ENCODE measurements at regions not wholly inside any gene's neighbourhood (a gene's known extent, or its start where the extent isn't known, plus 50 kb on each side); places are given as distances from the start of the nearest gene placed in this dataset.

GRCh38 chr6:119552021-119552420 is 202.5 kb upstream of the MAN1A1 start:
- no peak overlapping the region for H3K27ac ChIP-seq (ENCODE audit: low read depth)
- peaks cover 15% of the 10 kb centered on the region for H3K36me3 Mint-ChIP-seq (ENCODE audit: low read depth)

More at GRCh38 chr6:119552021-119552420, 202.5 kb upstream of the MAN1A1 start:
- Histone ChIP-seq H3K36me3 (ENCODE audit: insufficient read depth) (peaks cover 4% of the 10 kb centered on the region; the same call in 1 of the 2 replicates), H3K9me2 (ENCODE audit: insufficient read depth) (peaks cover 3% of the 10 kb centered on the region; the same call in 1 of the 2 replicates), H2AFZ (no peak overlapping the region), H3K4me3 (no peak overlapping the region), H3K4me2 (no peak overlapping the region), H3K27me3 (ENCODE audit: insufficient read depth) (no peaks in the 10 kb centered on the region), H4K20me1 (replicated peaks; ENCODE audit: insufficient read depth) (no peaks in the 10 kb centered on the region), H3K4me1 (ENCODE audit: insufficient read depth) (0 out of 2 replicates have a peak, but pooled peaks cover 1% of the 10 kb centered on the region), H3F3A (replicated peaks; ENCODE audit: low read depth) (no peaks in the 10 kb centered on the region), H3K79me2 (replicated peaks; ENCODE audit: insufficient read depth) (no peaks in the 10 kb centered on the region)
- Mint-ChIP-seq H3K4me3 (no peak overlapping the region), H3K4me1 (peaks cover 7% of the 10 kb centered on the region), H3K9me3 (peaks cover 17% of the 10 kb centered on the region), H3K27ac (no peak overlapping the region), H3K27me3 (ENCODE audit: insufficient read depth, low read depth, poor library complexity) (no peaks in the 10 kb centered on the region)
- DNase-seq (ENCODE audit: low spot score) (no peak), ATAC-seq (no peak)
- no peak for TF ChIP-seq ZNF114 (CRISPR knock-in tag; IDR thresholded peaks at IDR 0.05)
- TF ChIP-seq, protein P1, sequence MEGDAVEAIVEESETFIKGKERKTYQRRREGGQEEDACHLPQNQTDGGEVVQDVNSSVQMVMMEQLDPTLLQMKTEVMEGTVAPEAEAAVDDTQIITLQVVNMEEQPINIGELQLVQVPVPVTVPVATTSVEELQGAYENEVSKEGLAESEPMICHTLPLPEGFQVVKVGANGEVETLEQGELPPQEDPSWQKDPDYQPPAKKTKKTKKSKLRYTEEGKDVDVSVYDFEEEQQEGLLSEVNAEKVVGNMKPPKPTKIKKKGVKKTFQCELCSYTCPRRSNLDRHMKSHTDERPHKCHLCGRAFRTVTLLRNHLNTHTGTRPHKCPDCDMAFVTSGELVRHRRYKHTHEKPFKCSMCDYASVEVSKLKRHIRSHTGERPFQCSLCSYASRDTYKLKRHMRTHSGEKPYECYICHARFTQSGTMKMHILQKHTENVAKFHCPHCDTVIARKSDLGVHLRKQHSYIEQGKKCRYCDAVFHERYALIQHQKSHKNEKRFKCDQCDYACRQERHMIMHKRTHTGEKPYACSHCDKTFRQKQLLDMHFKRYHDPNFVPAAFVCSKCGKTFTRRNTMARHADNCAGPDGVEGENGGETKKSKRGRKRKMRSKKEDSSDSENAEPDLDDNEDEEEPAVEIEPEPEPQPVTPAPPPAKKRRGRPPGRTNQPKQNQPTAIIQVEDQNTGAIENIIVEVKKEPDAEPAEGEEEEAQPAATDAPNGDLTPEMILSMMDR (conservative IDR thresholded peaks at IDR 0.05; ENCODE audit: low read depth in 2 of 2) = no peak
- TF ChIP-seq NANOG (IDR thresholded peaks at IDR 0.05; ENCODE audit: borderline replicate concordance) = no peak
- no peak for TF ChIP-seq ZNF331 (CRISPR knock-in tag; IDR thresholded peaks at IDR 0.05; ENCODE audit: low read depth)
- TF ChIP-seq POLR2AphosphoS5 (IDR thresholded peaks at IDR 0.05; ENCODE audit: low read depth) = no peak
- no peak for TF ChIP-seq ETS1 (IDR thresholded peaks at IDR 0.05)
- TF ChIP-seq EZH2phosphoT487 (IDR thresholded peaks at IDR 0.05; ENCODE audit: unreplicated experiment) = no peak
- TF ChIP-seq STAT1 (IDR thresholded peaks at IDR 0.05; ENCODE audit: unreplicated experiment) = no peak
- TF ChIP-seq EZH2 (IDR thresholded peaks at IDR 0.05; ENCODE audit: low read depth, unreplicated experiment) = no peak
- no peak for TF ChIP-seq JUNB (IDR thresholded peaks at IDR 0.05; ENCODE audit: unreplicated experiment)
- TF ChIP-seq CREB1 (CRISPR knock-in tag; IDR thresholded peaks at IDR 0.05; ENCODE audit: low read depth) = no peak
- TF ChIP-seq, protein P2, sequence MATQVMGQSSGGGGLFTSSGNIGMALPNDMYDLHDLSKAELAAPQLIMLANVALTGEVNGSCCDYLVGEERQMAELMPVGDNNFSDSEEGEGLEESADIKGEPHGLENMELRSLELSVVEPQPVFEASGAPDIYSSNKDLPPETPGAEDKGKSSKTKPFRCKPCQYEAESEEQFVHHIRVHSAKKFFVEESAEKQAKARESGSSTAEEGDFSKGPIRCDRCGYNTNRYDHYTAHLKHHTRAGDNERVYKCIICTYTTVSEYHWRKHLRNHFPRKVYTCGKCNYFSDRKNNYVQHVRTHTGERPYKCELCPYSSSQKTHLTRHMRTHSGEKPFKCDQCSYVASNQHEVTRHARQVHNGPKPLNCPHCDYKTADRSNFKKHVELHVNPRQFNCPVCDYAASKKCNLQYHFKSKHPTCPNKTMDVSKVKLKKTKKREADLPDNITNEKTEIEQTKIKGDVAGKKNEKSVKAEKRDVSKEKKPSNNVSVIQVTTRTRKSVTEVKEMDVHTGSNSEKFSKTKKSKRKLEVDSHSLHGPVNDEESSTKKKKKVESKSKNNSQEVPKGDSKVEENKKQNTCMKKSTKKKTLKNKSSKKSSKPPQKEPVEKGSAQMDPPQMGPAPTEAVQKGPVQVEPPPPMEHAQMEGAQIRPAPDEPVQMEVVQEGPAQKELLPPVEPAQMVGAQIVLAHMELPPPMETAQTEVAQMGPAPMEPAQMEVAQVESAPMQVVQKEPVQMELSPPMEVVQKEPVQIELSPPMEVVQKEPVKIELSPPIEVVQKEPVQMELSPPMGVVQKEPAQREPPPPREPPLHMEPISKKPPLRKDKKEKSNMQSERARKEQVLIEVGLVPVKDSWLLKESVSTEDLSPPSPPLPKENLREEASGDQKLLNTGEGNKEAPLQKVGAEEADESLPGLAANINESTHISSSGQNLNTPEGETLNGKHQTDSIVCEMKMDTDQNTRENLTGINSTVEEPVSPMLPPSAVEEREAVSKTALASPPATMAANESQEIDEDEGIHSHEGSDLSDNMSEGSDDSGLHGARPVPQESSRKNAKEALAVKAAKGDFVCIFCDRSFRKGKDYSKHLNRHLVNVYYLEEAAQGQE (IDR thresholded peaks at IDR 0.05; ENCODE audit: unreplicated experiment) = no peak
